Bronchial epithelial cell (primary cell): ENCODE measurements at regions not wholly inside any gene's neighbourhood (a gene's known extent, or its start where the extent isn't known, plus 50 kb on each side); places are given as distances from the start of the nearest gene placed in this dataset.

Experiments used
- DNase-seq: peaks from one replicate; pipeline ENCODE4 v3.0.0-alpha.2; 2010; ENCODE audit warnings: low read depth
- FAIRE-seq: peaks from 2 replicates; lab custom pipeline; 2011; peaks lifted over from hg19 to GRCh38; lab: Jason Lieb, UNC
- H3K27me3 ChIP-seq: 2 replicates; pipeline ENCODE4 v1.5.1; 2011; ENCODE audit warnings: low read length; ENCODE audit not compliant: control insufficient read depth, insufficient read depth
- H3K36me3 ChIP-seq: 2 replicates; pipeline ENCODE4 v1.5.1; 2011; ENCODE audit warnings: low read length; ENCODE audit not compliant: control insufficient read depth, insufficient read depth
- H3K4me3 ChIP-seq: 2 replicates; pipeline ENCODE4 v1.5.1; 2011; ENCODE audit warnings: mild to moderate bottlenecking, low read depth, low read length, control low read depth
- TF ChIP-seq, protein P1 (sequence below): IDR thresholded peaks from 2 replicates; pipeline ENCODE4 v1.5.1; 2011; ENCODE audit warnings: mild to moderate bottlenecking, moderate library complexity, low read length, control low read depth, inconsistent platforms; ENCODE audit not compliant: insufficient read depth, severe bottlenecking

DNA sequence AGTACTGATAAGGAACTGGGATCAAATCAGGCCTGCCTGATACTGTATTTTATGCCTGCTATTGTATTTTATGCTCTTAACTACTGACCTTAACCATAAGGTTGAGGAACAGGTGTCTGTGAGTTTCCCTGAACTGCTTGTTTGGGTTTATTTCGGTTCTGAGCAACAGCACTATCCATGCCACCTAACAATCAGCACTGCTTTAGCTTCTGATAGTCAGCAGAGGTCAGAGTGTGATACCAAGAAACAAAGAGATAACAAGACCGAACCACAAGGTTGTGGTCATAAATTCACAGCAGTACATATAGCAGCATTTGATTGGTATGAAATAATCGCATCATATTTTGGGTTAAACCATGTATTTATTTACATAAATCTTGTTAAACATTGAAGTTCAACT, 362.2 kb downstream of the FGF13 start:
- Histone ChIP-seq H3K27me3 (no peaks in the 10 kb centered on the region), H3K36me3 (no peaks in the 10 kb centered on the region), H3K4me3 (no peak overlapping the region)
- FAIRE-seq (no peak), DNase-seq (no peak)
- TF ChIP-seq, protein P1, sequence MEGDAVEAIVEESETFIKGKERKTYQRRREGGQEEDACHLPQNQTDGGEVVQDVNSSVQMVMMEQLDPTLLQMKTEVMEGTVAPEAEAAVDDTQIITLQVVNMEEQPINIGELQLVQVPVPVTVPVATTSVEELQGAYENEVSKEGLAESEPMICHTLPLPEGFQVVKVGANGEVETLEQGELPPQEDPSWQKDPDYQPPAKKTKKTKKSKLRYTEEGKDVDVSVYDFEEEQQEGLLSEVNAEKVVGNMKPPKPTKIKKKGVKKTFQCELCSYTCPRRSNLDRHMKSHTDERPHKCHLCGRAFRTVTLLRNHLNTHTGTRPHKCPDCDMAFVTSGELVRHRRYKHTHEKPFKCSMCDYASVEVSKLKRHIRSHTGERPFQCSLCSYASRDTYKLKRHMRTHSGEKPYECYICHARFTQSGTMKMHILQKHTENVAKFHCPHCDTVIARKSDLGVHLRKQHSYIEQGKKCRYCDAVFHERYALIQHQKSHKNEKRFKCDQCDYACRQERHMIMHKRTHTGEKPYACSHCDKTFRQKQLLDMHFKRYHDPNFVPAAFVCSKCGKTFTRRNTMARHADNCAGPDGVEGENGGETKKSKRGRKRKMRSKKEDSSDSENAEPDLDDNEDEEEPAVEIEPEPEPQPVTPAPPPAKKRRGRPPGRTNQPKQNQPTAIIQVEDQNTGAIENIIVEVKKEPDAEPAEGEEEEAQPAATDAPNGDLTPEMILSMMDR = no peak

DNA sequence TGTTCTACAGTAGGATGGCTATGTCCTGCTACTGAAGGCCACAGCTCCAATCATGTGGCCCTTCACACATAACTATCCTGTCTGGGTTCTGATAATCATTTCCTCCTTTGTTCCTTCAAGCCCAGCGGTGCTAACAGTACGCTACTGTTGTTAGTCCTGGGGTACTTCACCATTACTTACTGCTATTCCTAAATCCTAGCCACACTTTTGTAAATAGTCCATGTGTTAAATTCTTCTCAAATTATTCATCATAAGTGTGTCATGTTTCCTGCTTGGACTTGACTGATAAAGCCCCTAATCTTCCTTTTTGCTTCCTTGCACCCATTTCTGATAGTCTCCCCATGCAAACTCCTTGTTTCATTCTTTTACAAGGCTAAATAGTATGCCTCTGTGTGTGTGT, 332.6 kb downstream of the FGF13 start:
- DNase-seq (peak; percentile 50), FAIRE-seq (no peak)
- H3K36me3 ChIP-seq = no peaks in the 10 kb centered on the region

DNA sequence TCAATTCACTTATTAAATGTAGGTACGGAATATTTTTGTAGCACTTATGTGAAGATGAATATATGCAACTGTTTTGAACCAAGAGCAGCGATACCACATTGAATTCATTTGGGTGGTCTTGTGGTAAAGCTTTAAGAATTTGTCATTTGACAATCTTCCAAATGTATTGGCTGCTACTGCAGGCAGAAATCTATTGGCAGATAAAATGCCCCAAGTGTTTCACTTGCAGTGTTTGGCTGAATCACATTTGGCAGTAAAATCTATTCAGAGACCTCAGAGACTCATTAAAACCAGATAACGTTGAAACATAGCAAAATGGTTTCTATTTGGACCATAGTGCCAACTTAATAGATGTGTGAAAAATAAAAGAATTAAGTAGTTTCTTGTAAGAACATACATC, 303.4 kb downstream of the FGF13 start:
- FAIRE-seq = no peak
- Histone ChIP-seq H3K36me3 (no peaks in the 10 kb centered on the region), H3K4me3 (no peak overlapping the region), H3K27me3 (no peaks in the 10 kb centered on the region)
- TF ChIP-seq, protein P1 = no peak
- no peak for DNase-seq

More for the DNA sequence above, 332.6 kb downstream of the FGF13 start:
- TF ChIP-seq, protein P1 = no peak
- Histone ChIP-seq H3K27me3 (no peaks in the 10 kb centered on the region), H3K4me3 (no peak overlapping the region)

DNA sequence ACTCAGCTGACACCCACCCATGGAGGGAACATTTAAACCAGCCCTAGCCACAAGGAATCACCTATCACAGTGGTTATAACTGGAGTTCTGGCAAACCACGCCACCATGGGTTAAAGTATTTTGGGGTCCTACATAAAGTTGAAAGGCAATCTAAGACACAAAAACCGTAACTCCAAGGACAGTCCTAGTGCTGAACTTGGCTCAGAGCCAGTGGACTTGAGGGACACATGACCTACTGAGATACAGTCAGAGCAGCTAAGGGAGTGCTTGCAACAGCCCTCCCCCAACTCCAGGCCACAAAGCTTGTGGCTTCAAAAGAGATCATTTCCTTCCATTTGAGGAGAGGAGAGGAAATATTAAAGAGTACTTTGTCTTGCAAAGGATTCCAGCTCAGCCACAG, 300.5 kb downstream of the FGF13 start:
- no peak for FAIRE-seq
- TF ChIP-seq, protein P1 = no peak
- Histone ChIP-seq H3K36me3 (no peaks in the 10 kb centered on the region), H3K4me3 (no peak overlapping the region), H3K27me3 (no peaks in the 10 kb centered on the region)
- no peak for DNase-seq
